HEK293 (cell line): ENCODE measurements at regions not wholly inside any gene's neighbourhood (a gene's known extent, or its start where the extent isn't known, plus 50 kb on each side); places are given as distances from the start of the nearest gene placed in this dataset.

Experiments
- CTCF ChIA-PET: fragments of 350-600 bp; formaldehyde crosslinking; extraction: SDS; loops from one replicate; lab custom pipeline; 2021; ENCODE audit warnings: antibody characterized with exemption; lab: Yijun Ruan, JAX
- POLR2A ChIA-PET: fragments of 300-600 bp; formaldehyde crosslinking; extraction: SDS; loops from one replicate; lab custom pipeline; 2020; ENCODE audit warnings: antibody characterized with exemption, inconsistent platforms; lab: Yijun Ruan, JAX
- H3K27ac ChIP-seq: fragments of 200-500 bp; sonication (Bioruptor generic); 2 replicates; pipeline ENCODE4 v1.5.1; 2014; ENCODE audit warnings: low read depth, low read length, control low read depth, inconsistent platforms; ENCODE audit errors: extremely low read depth
- H3K36me3 ChIP-seq, 2 experiments: fragments of 200-500 bp in 1 of 2; sonication (Bioruptor generic) in 1 of 2; 1 replicate in 1 of 2; 2 replicates in 1 of 2; pipeline ENCODE4 v1.5.1; 2014 to 2017; ENCODE audit warnings: inconsistent platforms in 2 of 2, low read length in 2 of 2; ENCODE audit not compliant: control insufficient read depth in 2 of 2, insufficient read depth in 1 of 2
- H3K4me1 ChIP-seq: fragments of 200-500 bp; sonication (Bioruptor generic); 2 replicates; pipeline ENCODE4 v1.5.1; 2014; ENCODE audit warnings: mild to moderate bottlenecking, low read length, inconsistent platforms; ENCODE audit not compliant: control insufficient read depth, insufficient read depth
- H3K4me3 ChIP-seq: 2 replicates; pipeline ENCODE4 v1.5.1; 2011; ENCODE audit warnings: low read depth, mild to moderate bottlenecking, control low read depth, low read length, moderate library complexity
- H3K9me3 ChIP-seq: fragments of 200-500 bp; sonication (Bioruptor generic); 2 replicates; pipeline ENCODE4 v1.5.1; 2014; ENCODE audit warnings: low read depth, low read length, inconsistent platforms; ENCODE audit not compliant: control insufficient read depth, insufficient read depth
- ATF2 ChIP-seq: fragments of 450-650 bp; formaldehyde crosslinking; IDR thresholded peaks from 2 replicates; pipeline ENCODE4 v1.5.1; 2016; ENCODE audit warnings: missing biosample characterization, missing genetic modification characterization, low read depth
- KLF1 ChIP-seq: fragments of 450-650 bp; formaldehyde crosslinking; IDR thresholded peaks from 2 replicates; pipeline ENCODE4 v1.5.1; 2016; ENCODE audit warnings: missing biosample characterization, missing genetic modification characterization
- REST ChIP-seq: fragments of 450-650 bp; formaldehyde crosslinking; IDR thresholded peaks from 2 replicates; pipeline ENCODE4 v1.5.1; 2016; ENCODE audit warnings: missing biosample characterization, missing genetic modification characterization
- ZBTB10 ChIP-seq: fragments of 450-650 bp; formaldehyde crosslinking; IDR thresholded peaks from 2 replicates; pipeline ENCODE4 v1.5.1; 2016; ENCODE audit warnings: missing biosample characterization, missing genetic modification characterization
- ZBTB48 ChIP-seq: fragments of 450-650 bp; formaldehyde crosslinking; IDR thresholded peaks from 2 replicates; pipeline ENCODE4 v1.5.1; 2016; ENCODE audit warnings: missing biosample characterization, missing genetic modification characterization
- ZFP37 ChIP-seq: fragments of 450-650 bp; formaldehyde crosslinking; IDR thresholded peaks from 2 replicates; pipeline ENCODE4 v1.5.1; 2016; ENCODE audit warnings: missing biosample characterization, missing genetic modification characterization
- ZNF202 ChIP-seq: fragments of 450-650 bp; formaldehyde crosslinking; IDR thresholded peaks from 2 replicates; pipeline ENCODE4 v1.5.1; 2016; ENCODE audit warnings: missing biosample characterization, missing genetic modification characterization, borderline replicate concordance
- ZNF24 ChIP-seq: fragments of 450-650 bp; formaldehyde crosslinking; IDR thresholded peaks from 2 replicates; pipeline ENCODE4 v1.5.1; 2016; ENCODE audit warnings: missing biosample characterization, missing genetic modification characterization
- ZNF266 ChIP-seq: fragments of 450-650 bp; formaldehyde crosslinking; IDR thresholded peaks from 2 replicates; pipeline ENCODE4 v1.5.1; 2016; ENCODE audit warnings: missing biosample characterization, missing genetic modification characterization, low read depth
- ZNF280C ChIP-seq: fragments of 450-650 bp; formaldehyde crosslinking; IDR thresholded peaks from 2 replicates; pipeline ENCODE4 v1.5.1; 2016; ENCODE audit warnings: missing biosample characterization, missing genetic modification characterization
- ZNF416 ChIP-seq: fragments of 450-650 bp; formaldehyde crosslinking; IDR thresholded peaks from 2 replicates; pipeline ENCODE4 v1.5.1; 2016; ENCODE audit warnings: missing biosample characterization, missing genetic modification characterization
- ZNF433 ChIP-seq: fragments of 450-650 bp; formaldehyde crosslinking; IDR thresholded peaks from 2 replicates; pipeline ENCODE4 v1.5.1; 2016; ENCODE audit warnings: missing biosample characterization, missing genetic modification characterization, low read depth
- ZNF488 ChIP-seq: fragments of 450-650 bp; formaldehyde crosslinking; IDR thresholded peaks from 2 replicates; pipeline ENCODE4 v1.5.1; 2016; ENCODE audit warnings: missing biosample characterization, missing genetic modification characterization
- ZNF514 ChIP-seq: fragments of 450-650 bp; formaldehyde crosslinking; IDR thresholded peaks from 2 replicates; pipeline ENCODE4 v1.5.1; 2016; ENCODE audit warnings: missing biosample characterization, missing genetic modification characterization
- ZNF629 ChIP-seq: fragments of 450-650 bp; formaldehyde crosslinking; IDR thresholded peaks from 2 replicates; pipeline ENCODE4 v1.5.1; 2017; ENCODE audit warnings: missing biosample characterization, missing genetic modification characterization
- ZNF654 ChIP-seq: fragments of 450-650 bp; formaldehyde crosslinking; IDR thresholded peaks from 2 replicates; pipeline ENCODE4 v1.5.1; 2016; ENCODE audit warnings: low read depth, missing biosample characterization, missing genetic modification characterization
- ZNF664 ChIP-seq: fragments of 450-650 bp; formaldehyde crosslinking; IDR thresholded peaks from 2 replicates; pipeline ENCODE4 v1.5.1; 2016; ENCODE audit warnings: missing biosample characterization, missing genetic modification characterization
- ZNF776 ChIP-seq: fragments of 450-650 bp; formaldehyde crosslinking; IDR thresholded peaks from 2 replicates; pipeline ENCODE4 v1.5.0; 2017; ENCODE audit warnings: missing biosample characterization, missing genetic modification characterization, borderline replicate concordance
- TF ChIP-seq, protein P1 (sequence below): fragments of 450-650 bp; formaldehyde crosslinking; IDR thresholded peaks from 2 replicates; pipeline ENCODE4 v1.5.1; 2017; ENCODE audit warnings: missing biosample characterization, missing genetic modification characterization
- TF ChIP-seq, protein P2 (sequence below): fragments of 450-650 bp; formaldehyde crosslinking; IDR thresholded peaks from 2 replicates; pipeline ENCODE4 v1.5.1; 2016; ENCODE audit warnings: missing biosample characterization, missing genetic modification characterization

DNA sequence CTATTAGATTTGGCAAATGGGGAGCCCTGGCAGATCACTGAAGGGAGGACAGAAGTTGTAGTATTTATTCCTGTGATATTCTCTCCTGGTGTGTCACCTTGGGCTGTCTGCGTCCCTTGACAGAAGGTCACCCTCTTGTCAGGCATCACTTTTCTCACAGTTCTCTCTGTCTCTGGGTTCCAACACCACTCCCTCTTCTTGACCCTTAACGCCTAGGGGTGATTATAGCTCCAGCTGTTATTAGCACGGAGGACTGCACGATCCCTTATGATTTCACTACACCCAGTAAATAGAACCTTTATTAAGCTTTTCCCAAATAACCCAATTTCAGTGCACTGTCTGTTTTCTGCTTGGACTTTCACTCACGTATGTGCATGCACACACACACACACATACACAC, 166.3 kb upstream of the TNP1 start:
- H3K27ac ChIP-seq = no peak overlapping the region
- ChIA-PET POLR2A (no interaction called here), CTCF (no interaction called here)
- H3K9me3 ChIP-seq = no peaks in the 10 kb centered on the region
- H3K36me3 ChIP-seq = no peaks in the 10 kb centered on the region
- no peak for TF ChIP-seq ZNF629 (tag by site-specific recombination)
- TF ChIP-seq, protein P1, sequence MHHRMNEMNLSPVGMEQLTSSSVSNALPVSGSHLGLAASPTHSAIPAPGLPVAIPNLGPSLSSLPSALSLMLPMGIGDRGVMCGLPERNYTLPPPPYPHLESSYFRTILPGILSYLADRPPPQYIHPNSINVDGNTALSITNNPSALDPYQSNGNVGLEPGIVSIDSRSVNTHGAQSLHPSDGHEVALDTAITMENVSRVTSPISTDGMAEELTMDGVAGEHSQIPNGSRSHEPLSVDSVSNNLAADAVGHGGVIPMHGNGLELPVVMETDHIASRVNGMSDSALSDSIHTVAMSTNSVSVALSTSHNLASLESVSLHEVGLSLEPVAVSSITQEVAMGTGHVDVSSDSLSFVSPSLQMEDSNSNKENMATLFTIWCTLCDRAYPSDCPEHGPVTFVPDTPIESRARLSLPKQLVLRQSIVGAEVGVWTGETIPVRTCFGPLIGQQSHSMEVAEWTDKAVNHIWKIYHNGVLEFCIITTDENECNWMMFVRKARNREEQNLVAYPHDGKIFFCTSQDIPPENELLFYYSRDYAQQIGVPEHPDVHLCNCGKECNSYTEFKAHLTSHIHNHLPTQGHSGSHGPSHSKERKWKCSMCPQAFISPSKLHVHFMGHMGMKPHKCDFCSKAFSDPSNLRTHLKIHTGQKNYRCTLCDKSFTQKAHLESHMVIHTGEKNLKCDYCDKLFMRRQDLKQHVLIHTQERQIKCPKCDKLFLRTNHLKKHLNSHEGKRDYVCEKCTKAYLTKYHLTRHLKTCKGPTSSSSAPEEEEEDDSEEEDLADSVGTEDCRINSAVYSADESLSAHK (tag by site-specific recombination) = no peak
- no peak for TF ChIP-seq ZNF280C (tag by site-specific recombination)
- no peak for TF ChIP-seq ZNF776 (tag by site-specific recombination)
- no peak for TF ChIP-seq ZNF416 (tag by site-specific recombination)
- no peak for TF ChIP-seq ATF2 (tag by site-specific recombination)
- no peaks in the 10 kb centered on the region for H3K4me1 ChIP-seq
- no peak overlapping the region for H3K4me3 ChIP-seq

- no peaks in the 10 kb centered on the region for H3K4me1 ChIP-seq
- ChIA-PET POLR2A (no interaction called here), CTCF (no interaction called here)
- H3K9me3 ChIP-seq = no peaks in the 10 kb centered on the region
- H3K36me3 ChIP-seq = no peaks in the 10 kb centered on the region
- no peak overlapping the region for H3K27ac ChIP-seq
- H3K4me3 ChIP-seq = no peak overlapping the region
- TF ChIP-seq, protein P2, sequence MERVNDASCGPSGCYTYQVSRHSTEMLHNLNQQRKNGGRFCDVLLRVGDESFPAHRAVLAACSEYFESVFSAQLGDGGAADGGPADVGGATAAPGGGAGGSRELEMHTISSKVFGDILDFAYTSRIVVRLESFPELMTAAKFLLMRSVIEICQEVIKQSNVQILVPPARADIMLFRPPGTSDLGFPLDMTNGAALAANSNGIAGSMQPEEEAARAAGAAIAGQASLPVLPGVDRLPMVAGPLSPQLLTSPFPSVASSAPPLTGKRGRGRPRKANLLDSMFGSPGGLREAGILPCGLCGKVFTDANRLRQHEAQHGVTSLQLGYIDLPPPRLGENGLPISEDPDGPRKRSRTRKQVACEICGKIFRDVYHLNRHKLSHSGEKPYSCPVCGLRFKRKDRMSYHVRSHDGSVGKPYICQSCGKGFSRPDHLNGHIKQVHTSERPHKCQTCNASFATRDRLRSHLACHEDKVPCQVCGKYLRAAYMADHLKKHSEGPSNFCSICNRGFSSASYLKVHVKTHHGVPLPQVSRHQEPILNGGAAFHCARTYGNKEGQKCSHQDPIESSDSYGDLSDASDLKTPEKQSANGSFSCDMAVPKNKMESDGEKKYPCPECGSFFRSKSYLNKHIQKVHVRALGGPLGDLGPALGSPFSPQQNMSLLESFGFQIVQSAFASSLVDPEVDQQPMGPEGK (tag by site-specific recombination) = no peak
- TF ChIP-seq REST = no peak
- no peak for TF ChIP-seq ZBTB10 (tag by site-specific recombination)
- no peak for TF ChIP-seq ZNF24 (tag by site-specific recombination)
- TF ChIP-seq ZFP37 = no peak
- no peak for TF ChIP-seq ZNF202 (tag by site-specific recombination)
- no peak for TF ChIP-seq ZBTB48 (tag by site-specific recombination)
- no peak for TF ChIP-seq ZNF488 (tag by site-specific recombination)
- no peak for TF ChIP-seq ZNF433
- no peak for TF ChIP-seq ZNF514 (tag by site-specific recombination)
- no peak for TF ChIP-seq ZNF664
- TF ChIP-seq ZNF654 (tag by site-specific recombination) = no peak
- no peak for TF ChIP-seq KLF1
- TF ChIP-seq ZNF266 (tag by site-specific recombination) = no peak
Observed at GRCh38 chr2:217023611-217024010, 163.7 kb upstream of the TNP1 start.
